GM23338 (cell line): ENCODE measurements at regions not wholly inside any gene's neighbourhood (a gene's known extent, or its start where the extent isn't known, plus 50 kb on each side); places are given as distances from the start of the nearest gene placed in this dataset.

Experiments
- ATAC-seq: fragments of 200-7000 bp; cut with Tn5 transposase; 3 replicates; pipeline ENCODE4 v1.9.1; 2020
- DNase-seq: peaks from one replicate; pipeline ENCODE4 v3.0.0-alpha.2; 2015; ENCODE audit warnings: low spot score
- H2AFZ ChIP-seq: fragments of 200-600 bp; sonication (generic); 2 replicates; pipeline ENCODE4 v1.8.0; 2016; ENCODE audit warnings: antibody characterized with exemption, mild to moderate bottlenecking, moderate library complexity
- H3F3A ChIP-seq: fragments of 200-600 bp; sonication (generic); replicated peaks from 2 replicates; pipeline ENCODE4 v1.8.0; 2017; ENCODE audit warnings: antibody characterized with exemption, mixed run types, low read depth
- H3K27ac ChIP-seq: fragments of 200-600 bp; sonication (generic); 2 replicates; pipeline ENCODE4 v1.6.1; 2016; ENCODE audit warnings: low read depth
- H3K27me3 ChIP-seq: fragments of 200-600 bp; sonication (generic); 2 replicates; pipeline ENCODE4 v1.8.0; 2016; ENCODE audit warnings: mild to moderate bottlenecking, mixed run types, moderate library complexity; ENCODE audit not compliant: insufficient read depth
- H3K36me3 ChIP-seq: fragments of 200-600 bp; sonication (generic); 2 replicates; pipeline ENCODE4 v1.8.0; 2016; ENCODE audit warnings: mild to moderate bottlenecking; ENCODE audit not compliant: insufficient read depth
- H3K4me1 ChIP-seq: fragments of 200-600 bp; sonication (generic); 2 replicates; pipeline ENCODE4 v1.8.0; 2016; ENCODE audit warnings: mild to moderate bottlenecking, moderate library complexity; ENCODE audit not compliant: insufficient read depth
- H3K4me2 ChIP-seq: fragments of 200-600 bp; sonication (generic); 2 replicates; pipeline ENCODE4 v1.7.1; 2017; ENCODE audit warnings: mixed run types
- H3K4me3 ChIP-seq: fragments of 200-600 bp; sonication (generic); 2 replicates; pipeline ENCODE4 v1.6.1; 2016; ENCODE audit warnings: mixed run types
- H3K79me2 ChIP-seq: fragments of 200-600 bp; sonication (generic); replicated peaks from 2 replicates; pipeline ENCODE4 v1.8.0; 2017; ENCODE audit warnings: mild to moderate bottlenecking; ENCODE audit not compliant: insufficient read depth
- H3K9me2 ChIP-seq: fragments of 200-600 bp; sonication (generic); 2 replicates; pipeline ENCODE4 v1.8.0; 2017; ENCODE audit not compliant: insufficient read depth
- H4K20me1 ChIP-seq: fragments of 200-600 bp; sonication (generic); replicated peaks from 2 replicates; pipeline ENCODE4 v1.8.0; 2017; ENCODE audit warnings: mild to moderate bottlenecking; ENCODE audit not compliant: insufficient read depth
- H3K27ac Mint-ChIP-seq: 2 replicates; pipeline ENCODE4 v1.8.0; 2020; ENCODE audit warnings: inconsistent platforms, mild to moderate bottlenecking, moderate library complexity, mixed read lengths
- H3K27me3 Mint-ChIP-seq: 3 replicates; pipeline ENCODE4 v1.8.0; 2022; ENCODE audit warnings: low read depth, mild to moderate bottlenecking, moderate library complexity, mixed read lengths, inconsistent platforms; ENCODE audit not compliant: insufficient read depth, poor library complexity
- H3K36me3 Mint-ChIP-seq: 3 replicates; pipeline ENCODE4 v1.8.0; 2021; ENCODE audit warnings: low read depth, mild to moderate bottlenecking, inconsistent platforms, moderate library complexity, mixed read lengths
- H3K4me1 Mint-ChIP-seq: 3 replicates; pipeline ENCODE4 v1.8.0; 2020; ENCODE audit warnings: mild to moderate bottlenecking, inconsistent platforms, mixed read lengths
- H3K4me3 Mint-ChIP-seq: 3 replicates; pipeline ENCODE4 v1.8.0; 2021; ENCODE audit warnings: moderate library complexity, mild to moderate bottlenecking, inconsistent platforms, mixed read lengths
- H3K9me3 Mint-ChIP-seq: 3 replicates; pipeline ENCODE4 v1.8.0; 2020; ENCODE audit warnings: moderate library complexity, mild to moderate bottlenecking, inconsistent platforms, mixed read lengths
- CREB1 ChIP-seq: fragments of 250-450 bp; sonication (Bioruptor Pico); IDR thresholded peaks from 2 replicates; pipeline ENCODE4 v1.5.0; 2020; ENCODE audit warnings: low read depth, mild to moderate bottlenecking, moderate library complexity
- EZH2 ChIP-seq: fragments of 200-600 bp; sonication (generic); IDR thresholded peaks from one replicate; pipeline ENCODE4 v1.8.0; 2017; ENCODE audit warnings: antibody characterized with exemption, mild to moderate bottlenecking, low read depth; ENCODE audit not compliant: unreplicated experiment
- EZH2phosphoT487 ChIP-seq: fragments of 200-600 bp; sonication (generic); IDR thresholded peaks from one replicate; pipeline ENCODE4 v1.8.1; 2018; ENCODE audit warnings: antibody characterized with exemption; ENCODE audit not compliant: unreplicated experiment
- JUNB ChIP-seq: IDR thresholded peaks from one replicate; pipeline ENCODE4 v1.6.1; 2016; ENCODE audit warnings: antibody characterized with exemption; ENCODE audit not compliant: unreplicated experiment
- NANOG ChIP-seq: IDR thresholded peaks from 2 replicates; pipeline ENCODE4 v1.6.1; 2016; ENCODE audit warnings: antibody characterized with exemption, borderline replicate concordance
- POLR2AphosphoS5 ChIP-seq: IDR thresholded peaks from 2 replicates; pipeline ENCODE4 v1.6.1; 2016; ENCODE audit warnings: antibody characterized with exemption, low read depth
- STAT1 ChIP-seq: IDR thresholded peaks from one replicate; pipeline ENCODE4 v1.6.1; 2016; ENCODE audit warnings: antibody characterized with exemption; ENCODE audit not compliant: unreplicated experiment
- ZNF114 ChIP-seq: fragments of 250-450 bp; sonication (Bioruptor Pico); IDR thresholded peaks from 2 replicates; pipeline ENCODE4 v1.5.0; 2020; ENCODE audit warnings: mild to moderate bottlenecking, moderate library complexity
- ZNF331 ChIP-seq: fragments of 250-450 bp; sonication (Bioruptor Pico); IDR thresholded peaks from 2 replicates; pipeline ENCODE4 v1.5.0; 2020; ENCODE audit warnings: low read depth, mild to moderate bottlenecking, moderate library complexity
- ZNF462 ChIP-seq: fragments of 250-450 bp; sonication (Bioruptor Pico); IDR thresholded peaks from 2 replicates; pipeline ENCODE4 v1.5.0; 2020; ENCODE audit warnings: mild to moderate bottlenecking, moderate library complexity
- TF ChIP-seq, protein P1 (sequence below): IDR thresholded peaks from one replicate; pipeline ENCODE4 v1.6.1; 2018; ENCODE audit warnings: antibody characterized with exemption; ENCODE audit not compliant: unreplicated experiment

GRCh38 chr11:121927097-121927785, 188.8 kb downstream of the BLID start (continued):
- TF ChIP-seq JUNB: no peak
- no peak for TF ChIP-seq EZH2phosphoT487
- no peak for TF ChIP-seq ZNF331 (CRISPR knock-in tag)
- no peak for TF ChIP-seq STAT1

DNA sequence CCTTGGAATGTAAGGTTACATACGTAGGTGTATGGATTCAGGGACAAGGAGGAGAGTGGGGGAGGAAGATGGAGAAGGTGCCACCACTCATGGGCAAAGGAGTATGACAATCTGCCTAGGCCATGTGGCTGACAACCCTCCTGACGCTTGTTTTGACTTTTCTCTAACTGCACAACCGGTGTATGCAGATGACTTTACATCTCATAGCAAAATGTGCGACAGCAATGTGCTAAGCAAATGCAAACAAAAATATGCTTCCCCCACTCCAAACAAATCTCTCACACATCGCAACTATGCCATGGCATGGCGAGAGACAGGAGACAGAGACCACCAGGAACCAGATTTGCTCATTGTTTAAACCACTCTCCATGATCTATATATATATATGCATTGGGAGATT, 191.8 kb downstream of the BLID start:
- Histone ChIP-seq H3K9me2 (peaks cover 20% of the 10 kb centered on the region; the same call in 1 of the 2 replicates), H2AFZ (no peak overlapping the region), H3K4me3 (no peak overlapping the region), H3K4me1 (peaks cover 16% of the 10 kb centered on the region), H3F3A (no peaks in the 10 kb centered on the region), H3K36me3 (no peaks in the 10 kb centered on the region), H3K79me2 (no peaks in the 10 kb centered on the region), H3K27ac (no peak overlapping the region), H3K4me2 (no peak overlapping the region), H3K27me3 (no peaks in the 10 kb centered on the region), H4K20me1 (no peaks in the 10 kb centered on the region)
- no peak for ATAC-seq
- TF ChIP-seq ZNF114 (CRISPR knock-in tag) (no peak), CREB1 (CRISPR knock-in tag) (no peak), POLR2AphosphoS5 (no peak), STAT1 (no peak), NANOG (no peak)
- DNase-seq: no peak
- H3K4me1 Mint-ChIP-seq: peaks cover 7% of the 10 kb centered on the region
- H3K9me3 Mint-ChIP-seq: no peaks in the 10 kb centered on the region; the same call in 2 of the 3 replicates
- H3K27me3 Mint-ChIP-seq: no peaks in the 10 kb centered on the region
- no peak overlapping the region for H3K4me3 Mint-ChIP-seq
- H3K27ac Mint-ChIP-seq: no peak overlapping the region
- H3K36me3 Mint-ChIP-seq: no peaks in the 10 kb centered on the region

DNA sequence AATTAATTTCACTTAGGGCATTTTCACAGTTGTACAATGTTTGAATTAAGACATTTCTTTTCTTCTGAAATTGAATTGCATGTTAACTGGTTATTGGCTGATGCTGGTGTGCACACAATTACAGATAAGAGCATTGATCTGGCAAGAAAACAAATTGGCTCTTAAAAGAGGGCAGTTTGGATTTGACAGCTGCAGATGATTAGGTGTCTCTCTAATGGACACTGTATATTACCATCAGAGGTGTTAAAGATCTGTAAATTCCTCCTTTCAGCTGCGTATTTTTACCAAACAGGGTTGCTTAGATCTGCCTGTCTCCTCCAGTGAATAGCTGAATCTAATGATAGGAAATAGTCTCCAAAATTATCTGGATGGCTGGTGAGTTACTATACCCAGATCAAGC, 198.5 kb downstream of the BLID start:
- no peak for ATAC-seq
- no peak overlapping the region for H3K27ac Mint-ChIP-seq
- no peaks in the 10 kb centered on the region for H3K79me2 ChIP-seq
- H3K36me3 Mint-ChIP-seq: no peaks in the 10 kb centered on the region
- H2AFZ ChIP-seq: no peak overlapping the region
- no peaks in the 10 kb centered on the region for H3K4me1 ChIP-seq
- no peaks in the 10 kb centered on the region for H3K36me3 ChIP-seq
- no peaks in the 10 kb centered on the region for H3K27me3 ChIP-seq
- DNase-seq: no peak
- no peak overlapping the region for H3K4me2 ChIP-seq
- no peak overlapping the region for H3K4me3 ChIP-seq
- H3K9me2 ChIP-seq: 0 out of 2 replicates have a peak, but pooled peaks cover 6% of the 10 kb centered on the region
- H3K4me3 Mint-ChIP-seq: no peak overlapping the region
- H4K20me1 ChIP-seq: no peaks in the 10 kb centered on the region
- H3K4me1 Mint-ChIP-seq: no peaks in the 10 kb centered on the region
- no peaks in the 10 kb centered on the region for H3K9me3 Mint-ChIP-seq
- no peaks in the 10 kb centered on the region for H3F3A ChIP-seq
- H3K27me3 Mint-ChIP-seq: no peaks in the 10 kb centered on the region
- no peak overlapping the region for H3K27ac ChIP-seq
- TF ChIP-seq EZH2phosphoT487: no peak
- TF ChIP-seq ZNF114 (CRISPR knock-in tag): no peak
- TF ChIP-seq ZNF462 (CRISPR knock-in tag): no peak
- no peak for TF ChIP-seq NANOG
- TF ChIP-seq, protein P1, sequence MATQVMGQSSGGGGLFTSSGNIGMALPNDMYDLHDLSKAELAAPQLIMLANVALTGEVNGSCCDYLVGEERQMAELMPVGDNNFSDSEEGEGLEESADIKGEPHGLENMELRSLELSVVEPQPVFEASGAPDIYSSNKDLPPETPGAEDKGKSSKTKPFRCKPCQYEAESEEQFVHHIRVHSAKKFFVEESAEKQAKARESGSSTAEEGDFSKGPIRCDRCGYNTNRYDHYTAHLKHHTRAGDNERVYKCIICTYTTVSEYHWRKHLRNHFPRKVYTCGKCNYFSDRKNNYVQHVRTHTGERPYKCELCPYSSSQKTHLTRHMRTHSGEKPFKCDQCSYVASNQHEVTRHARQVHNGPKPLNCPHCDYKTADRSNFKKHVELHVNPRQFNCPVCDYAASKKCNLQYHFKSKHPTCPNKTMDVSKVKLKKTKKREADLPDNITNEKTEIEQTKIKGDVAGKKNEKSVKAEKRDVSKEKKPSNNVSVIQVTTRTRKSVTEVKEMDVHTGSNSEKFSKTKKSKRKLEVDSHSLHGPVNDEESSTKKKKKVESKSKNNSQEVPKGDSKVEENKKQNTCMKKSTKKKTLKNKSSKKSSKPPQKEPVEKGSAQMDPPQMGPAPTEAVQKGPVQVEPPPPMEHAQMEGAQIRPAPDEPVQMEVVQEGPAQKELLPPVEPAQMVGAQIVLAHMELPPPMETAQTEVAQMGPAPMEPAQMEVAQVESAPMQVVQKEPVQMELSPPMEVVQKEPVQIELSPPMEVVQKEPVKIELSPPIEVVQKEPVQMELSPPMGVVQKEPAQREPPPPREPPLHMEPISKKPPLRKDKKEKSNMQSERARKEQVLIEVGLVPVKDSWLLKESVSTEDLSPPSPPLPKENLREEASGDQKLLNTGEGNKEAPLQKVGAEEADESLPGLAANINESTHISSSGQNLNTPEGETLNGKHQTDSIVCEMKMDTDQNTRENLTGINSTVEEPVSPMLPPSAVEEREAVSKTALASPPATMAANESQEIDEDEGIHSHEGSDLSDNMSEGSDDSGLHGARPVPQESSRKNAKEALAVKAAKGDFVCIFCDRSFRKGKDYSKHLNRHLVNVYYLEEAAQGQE: no peak
- no peak for TF ChIP-seq EZH2
